GM21447 (cell line): ENCODE measurements at regions not wholly inside any gene's neighbourhood (a gene's known extent, or its start where the extent isn't known, plus 50 kb on each side); places are given as distances from the start of the nearest gene placed in this dataset.
"Not testable (repeated sequence)": the region's sequence is repeated elsewhere in the genome, so short reads cannot be mapped to it uniquely, and the experiment has no call there.

Experiments
- ATAC-seq: cut with Tn5 transposase; IDR thresholded peaks from one replicate; pipeline ENCODE4 v1.9.1; 2021; ENCODE audit not compliant: unreplicated experiment

DNA sequence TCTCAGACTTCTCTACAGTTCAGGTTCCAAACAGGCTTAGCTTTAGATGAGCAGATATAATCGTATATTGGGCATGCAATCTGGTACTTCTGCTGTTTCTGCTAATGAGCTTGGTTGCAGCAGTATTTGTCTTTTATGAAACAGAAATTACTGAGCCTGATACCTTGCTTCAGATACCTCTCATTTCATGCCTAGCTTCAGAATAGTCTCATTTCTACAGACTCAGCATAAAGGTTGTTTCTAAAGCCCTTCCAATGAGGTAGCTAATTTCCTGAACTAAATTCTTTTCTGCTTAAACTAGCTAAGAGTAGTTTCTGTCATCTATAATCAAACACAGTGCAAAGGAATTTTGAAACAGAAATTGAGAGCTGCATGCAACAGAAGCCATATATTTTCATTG is 275.0 kb upstream of the KITLG start:
- no peak for ATAC-seq

DNA sequence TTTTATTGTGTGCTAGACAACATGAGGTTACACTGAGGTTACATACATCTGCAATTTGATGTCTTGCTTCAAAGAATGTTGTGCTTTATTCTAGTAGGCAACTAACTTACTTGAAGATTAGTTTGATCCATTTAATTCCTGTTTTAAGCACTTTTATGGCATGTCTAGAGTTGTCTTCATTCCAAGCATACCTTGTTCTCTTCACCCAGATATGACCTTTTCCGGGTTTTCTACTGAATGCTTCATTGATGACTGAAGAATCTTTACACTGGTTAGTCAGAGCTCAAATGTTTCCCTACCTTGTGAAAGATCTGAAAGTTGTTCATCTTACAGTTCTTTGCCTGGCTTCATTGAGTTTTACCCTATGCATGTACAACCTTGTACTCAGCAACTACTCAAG is 274.0 kb upstream of the KITLG start:
- ATAC-seq: no peak

DNA sequence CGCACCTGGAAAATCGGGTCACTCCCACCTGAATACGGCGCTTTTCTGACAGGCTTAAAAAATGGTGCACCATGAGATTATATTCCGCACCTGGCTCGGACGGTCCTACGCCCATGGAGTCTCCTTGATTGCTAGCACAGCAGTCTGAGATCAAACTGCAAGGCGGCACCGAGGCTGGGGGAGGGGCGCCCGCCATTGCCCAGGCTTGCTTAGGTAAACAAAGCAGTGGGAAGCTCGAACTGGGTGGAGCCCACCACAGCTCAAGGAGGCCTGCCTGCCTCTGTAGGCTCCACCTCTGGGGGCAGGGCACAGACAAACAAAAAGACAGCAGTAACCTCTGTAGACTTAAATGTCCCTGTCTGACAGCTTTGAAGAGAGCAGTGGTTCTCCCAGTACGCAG is 267.0 kb upstream of the KITLG start:
- ATAC-seq: not testable (repeated sequence)

DNA sequence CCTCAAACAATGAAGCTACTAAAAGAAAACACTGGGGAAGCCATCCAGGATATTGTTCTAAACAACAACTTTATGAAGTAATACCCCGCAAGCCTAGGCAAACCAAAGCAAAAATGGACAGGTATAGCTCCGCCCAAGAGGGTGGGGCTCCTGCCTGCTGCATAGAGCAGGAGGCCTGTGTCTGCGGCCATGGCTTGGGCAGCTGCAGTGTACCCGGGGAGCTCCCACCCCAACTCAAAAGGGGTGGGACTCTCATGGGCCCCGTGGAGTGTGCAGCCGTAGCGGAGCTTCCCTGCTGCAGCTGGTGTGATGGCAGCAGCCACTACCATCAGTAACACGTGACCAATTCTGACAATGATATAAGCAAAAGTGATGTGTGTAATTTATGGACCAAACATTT is 264.2 kb upstream of the KITLG start:
- no peak for ATAC-seq

DNA sequence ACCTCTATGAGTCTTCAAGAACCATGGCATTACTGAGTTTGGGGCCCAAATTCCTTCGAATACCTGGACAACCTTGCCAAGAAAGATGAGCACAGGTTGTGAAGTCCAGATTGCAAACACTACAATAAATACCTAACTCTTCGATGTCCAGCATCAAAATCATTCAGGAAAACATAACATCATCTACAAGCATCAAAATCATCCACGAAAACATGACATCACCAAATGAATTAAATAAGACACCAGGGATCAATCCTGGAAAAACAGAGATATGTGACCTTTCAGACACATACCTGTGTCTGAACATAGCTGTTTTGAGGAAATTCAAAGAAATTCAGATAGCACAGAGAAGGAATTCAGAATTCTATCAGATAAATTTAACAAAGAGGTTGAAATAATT is 262.0 kb upstream of the KITLG start:
- no peak for ATAC-seq

DNA sequence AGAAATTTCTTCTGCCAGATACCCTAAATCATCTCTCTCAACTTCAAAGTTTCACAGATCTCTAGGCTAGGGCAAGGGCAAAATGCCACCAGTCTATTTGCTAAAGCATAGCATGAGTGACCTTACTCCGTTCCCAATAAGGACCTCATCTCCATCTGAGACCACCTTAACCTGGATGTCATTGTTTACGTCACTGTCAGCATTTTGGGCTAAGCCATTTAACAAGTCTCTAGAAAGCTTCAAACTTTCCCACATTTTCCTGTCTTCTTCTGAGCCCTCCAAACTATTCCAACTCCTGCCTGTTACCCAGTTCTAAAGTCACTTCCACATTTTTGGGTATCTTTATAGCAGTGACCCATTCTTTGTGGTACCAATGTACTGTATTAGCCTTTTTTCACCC is 259.2 kb upstream of the KITLG start:
- ATAC-seq: no peak

DNA sequence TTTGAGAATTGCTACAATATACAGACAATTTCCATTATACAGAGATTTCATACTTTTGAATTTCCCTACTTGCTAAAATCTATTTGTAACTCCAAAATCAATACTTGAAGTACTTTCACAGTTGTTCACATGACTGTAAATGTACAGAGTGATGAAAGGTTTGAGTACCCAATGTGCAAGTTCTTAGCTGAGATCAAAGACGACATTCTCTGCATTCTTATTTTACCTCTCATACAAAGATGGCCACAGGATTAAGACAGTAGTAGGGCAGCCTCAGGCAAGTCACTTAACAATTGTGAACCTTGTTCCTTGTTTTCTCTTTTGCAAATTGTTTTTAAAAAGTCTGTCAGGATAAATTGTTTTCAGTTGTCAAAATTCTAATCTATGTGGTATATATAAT is 255.9 kb upstream of the KITLG start:
- no peak for ATAC-seq

DNA sequence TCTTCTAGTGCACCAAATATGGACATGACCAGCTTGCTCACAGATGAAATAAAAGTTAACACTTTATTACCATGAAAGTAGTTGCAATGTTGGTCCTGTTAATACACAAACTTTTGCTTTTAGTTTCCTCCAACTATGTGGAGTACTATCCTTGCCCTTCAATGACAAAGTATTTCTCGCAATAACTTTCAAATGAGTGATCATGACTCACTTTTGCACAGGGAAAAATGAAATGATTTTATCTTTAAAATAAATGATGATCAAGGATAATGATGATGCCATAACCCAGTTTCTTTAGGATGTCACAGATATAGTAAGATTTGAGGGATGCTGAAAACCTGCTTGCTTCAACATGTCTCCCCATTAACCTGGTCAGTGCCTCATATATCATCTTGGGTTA is 254.0 kb upstream of the KITLG start:
- no peak for ATAC-seq

DNA sequence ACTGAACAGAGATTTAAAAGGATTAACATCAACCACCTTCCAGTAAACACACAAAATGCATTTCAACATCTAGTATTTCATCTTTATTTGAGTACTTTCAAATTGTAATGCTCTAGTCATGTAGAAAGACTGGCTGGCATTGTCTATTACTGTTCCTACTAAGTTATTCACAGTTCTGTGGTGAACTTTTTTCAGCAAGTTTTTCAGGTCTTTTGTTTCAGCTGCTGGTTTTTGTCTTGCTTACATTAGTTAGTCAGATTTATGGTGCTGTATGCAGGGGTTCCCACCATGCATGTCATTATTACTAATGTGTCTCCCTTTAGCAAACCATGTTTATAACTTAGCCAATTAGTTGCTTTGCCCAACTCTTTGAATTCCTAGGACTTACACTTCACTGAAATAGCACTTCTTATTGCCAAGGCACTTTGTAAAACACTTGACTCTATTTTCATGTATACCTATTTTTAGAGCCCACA is 253.4 kb upstream of the KITLG start:
- no peak for ATAC-seq

DNA sequence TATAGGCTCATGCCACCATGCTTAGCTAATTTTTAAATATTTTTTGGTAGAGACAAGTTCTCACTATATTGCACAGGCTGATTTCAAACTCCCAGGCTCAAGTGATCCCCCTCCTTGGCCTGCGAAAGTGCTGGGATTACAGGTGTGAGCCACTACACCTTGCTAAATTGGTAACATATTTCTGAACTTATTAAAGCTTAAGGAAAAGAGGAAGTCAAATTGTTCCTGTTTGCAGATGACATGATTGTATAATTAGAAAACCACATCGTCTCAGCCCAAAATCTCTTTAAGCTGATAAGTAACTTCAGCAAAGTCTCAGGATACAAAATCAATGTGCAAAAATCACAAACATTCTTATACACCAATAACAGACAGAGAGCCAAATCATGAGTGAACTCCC is 248.3 kb upstream of the KITLG start:
- not testable (repeated sequence) for ATAC-seq

DNA sequence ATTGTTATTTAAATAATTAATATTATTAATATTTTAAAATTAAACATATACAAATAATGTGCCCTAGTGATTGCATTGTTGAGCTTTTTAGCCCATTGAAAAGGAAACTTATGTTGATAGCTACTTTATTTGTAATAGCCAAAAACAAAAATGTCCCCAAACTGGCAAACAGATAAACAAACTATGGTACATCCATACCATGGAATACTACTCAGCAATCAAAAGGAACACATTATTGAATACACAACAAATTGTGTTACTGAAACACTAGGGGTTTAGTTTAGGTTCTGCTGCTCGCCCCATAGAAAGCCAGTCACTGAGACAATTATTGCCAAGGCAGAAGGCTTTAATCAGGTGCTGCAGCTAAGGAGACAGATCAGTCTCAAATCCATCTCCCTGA is 239.7 kb upstream of the KITLG start:
- ATAC-seq: no peak

DNA sequence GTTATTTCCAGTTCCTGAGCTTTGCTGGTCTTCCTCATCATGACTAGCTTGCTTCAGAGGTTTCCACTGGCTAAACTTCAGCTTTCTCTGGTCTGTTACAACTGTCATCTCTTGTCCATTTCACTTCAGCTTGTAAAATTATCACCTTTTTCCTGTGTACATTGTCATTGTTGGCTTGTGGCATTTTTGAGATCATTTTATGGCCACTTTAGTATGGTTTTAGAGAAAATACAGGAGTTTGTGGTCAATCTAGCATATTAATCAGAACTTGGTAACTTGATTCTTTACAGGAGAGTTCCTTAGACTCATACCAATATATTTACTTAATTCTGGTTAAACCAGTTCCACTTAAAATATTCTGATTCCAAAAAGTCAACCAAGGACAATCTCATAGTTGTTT is 235.9 kb upstream of the KITLG start:
- no peak for ATAC-seq

DNA sequence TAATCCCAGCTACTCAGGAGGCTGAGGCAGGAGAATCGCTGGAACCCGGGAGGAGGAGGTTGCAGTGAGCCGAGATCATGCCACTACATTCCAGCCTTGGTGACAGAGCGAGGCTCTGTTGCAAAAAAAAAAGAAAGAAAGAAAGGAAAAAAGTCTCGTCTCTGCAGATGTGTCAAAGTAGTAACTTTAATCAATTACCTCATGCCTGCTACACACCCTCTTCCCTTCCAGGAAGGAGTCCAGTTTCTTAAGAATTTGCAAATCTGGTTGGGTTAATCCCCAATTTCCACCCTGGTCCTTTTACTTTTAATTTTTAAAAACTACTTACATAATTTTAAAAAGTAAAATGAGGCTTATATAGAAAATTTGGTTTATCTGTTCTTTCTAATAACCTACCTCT is 234.5 kb upstream of the KITLG start:
- ATAC-seq: no peak

DNA sequence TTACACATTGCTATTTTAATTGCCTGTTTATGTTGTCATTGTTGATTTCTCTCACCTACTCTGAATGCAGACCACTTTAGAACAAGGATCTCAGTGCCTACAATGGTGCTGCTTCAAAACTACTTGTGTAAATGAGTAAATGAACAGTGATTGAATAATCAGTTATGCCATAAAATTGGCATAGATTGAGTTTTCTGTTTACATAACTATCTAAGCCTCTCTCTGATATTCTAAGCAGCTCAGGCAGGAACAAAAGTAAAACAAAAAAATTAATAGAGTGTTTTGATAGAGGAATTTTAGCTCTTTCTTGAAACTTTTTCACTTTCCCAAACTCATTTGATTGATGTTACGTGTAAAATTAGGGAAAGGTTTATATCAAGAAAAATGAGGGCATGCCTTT is 232.3 kb upstream of the KITLG start:
- no peak for ATAC-seq

DNA sequence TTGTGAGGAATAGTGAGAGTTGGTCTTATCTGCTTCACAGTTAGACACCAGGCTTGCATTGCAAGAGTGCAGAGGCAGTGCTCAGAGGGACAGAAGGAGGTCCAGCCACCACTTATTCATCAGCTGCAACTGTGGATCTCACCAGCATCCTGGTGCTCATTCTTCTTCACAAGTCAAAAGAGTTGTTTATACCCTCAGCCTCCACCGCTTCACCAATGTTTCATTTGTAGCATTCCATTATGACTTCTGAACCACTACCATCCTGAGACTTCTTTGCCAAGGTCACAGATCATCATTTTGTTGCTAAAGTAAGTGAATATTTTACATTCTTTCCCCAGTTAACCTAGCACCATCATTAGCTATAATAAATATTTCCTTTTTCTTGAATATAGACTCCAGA is 230.5 kb upstream of the KITLG start:
- ATAC-seq: no peak

DNA sequence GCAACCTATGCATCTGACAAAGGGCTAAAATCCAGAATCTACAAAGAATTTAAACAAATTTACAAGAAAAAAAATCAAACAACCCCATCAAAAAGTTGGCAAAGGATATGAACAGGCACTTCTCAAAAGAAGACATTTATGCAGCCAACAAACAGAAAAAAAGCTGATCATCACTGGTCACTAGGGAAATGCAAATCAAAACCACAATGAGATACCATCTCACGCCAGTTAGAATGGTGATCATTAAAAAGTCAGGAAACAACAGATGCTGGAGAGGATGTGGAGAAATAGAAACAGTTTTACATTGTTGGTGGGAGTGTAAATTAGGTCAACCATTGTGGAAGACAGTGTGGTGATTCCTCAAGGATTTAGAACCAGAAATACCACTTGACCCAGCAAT is 229.6 kb upstream of the KITLG start:
- ATAC-seq: not testable (repeated sequence)

DNA sequence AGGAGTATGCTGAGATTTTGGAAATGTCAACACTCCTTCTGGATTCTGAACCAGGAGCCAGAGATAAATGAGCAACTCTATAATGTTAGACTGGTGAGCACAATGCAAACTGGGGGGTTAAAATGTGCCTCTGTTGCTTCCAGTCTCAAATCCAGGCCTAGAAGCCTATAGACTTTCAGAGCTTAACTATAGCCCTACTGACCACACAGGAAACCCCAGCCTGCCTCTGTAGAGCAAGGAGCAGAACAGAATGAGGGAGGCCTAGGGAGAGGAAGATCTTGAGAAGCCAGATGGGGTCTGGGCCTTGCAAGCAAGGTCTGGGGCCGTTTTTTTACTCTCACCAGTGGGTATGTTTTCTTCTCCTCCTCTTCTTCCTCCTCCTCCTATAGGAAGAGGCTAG is 225.4 kb upstream of the KITLG start:
- ATAC-seq: no peak

DNA sequence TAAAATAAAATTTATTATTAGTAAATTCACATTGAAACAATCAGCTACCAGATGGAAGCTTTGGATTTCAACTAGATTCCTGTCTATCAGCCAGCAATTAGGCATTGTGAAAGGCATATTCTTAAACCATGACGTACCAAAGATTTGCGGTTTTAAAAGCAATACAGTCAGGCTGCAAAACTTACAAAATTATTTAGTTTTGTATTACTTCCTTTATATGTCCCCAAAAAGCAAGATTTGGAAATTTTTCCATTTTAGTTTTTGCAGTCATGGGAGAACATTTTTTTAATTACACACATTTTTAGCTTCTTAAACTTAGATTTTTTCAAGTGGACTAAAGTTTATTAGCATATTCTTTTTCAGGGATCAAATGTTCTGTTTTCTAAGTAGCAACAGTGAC is 225.0 kb upstream of the KITLG start:
- ATAC-seq: no peak

DNA sequence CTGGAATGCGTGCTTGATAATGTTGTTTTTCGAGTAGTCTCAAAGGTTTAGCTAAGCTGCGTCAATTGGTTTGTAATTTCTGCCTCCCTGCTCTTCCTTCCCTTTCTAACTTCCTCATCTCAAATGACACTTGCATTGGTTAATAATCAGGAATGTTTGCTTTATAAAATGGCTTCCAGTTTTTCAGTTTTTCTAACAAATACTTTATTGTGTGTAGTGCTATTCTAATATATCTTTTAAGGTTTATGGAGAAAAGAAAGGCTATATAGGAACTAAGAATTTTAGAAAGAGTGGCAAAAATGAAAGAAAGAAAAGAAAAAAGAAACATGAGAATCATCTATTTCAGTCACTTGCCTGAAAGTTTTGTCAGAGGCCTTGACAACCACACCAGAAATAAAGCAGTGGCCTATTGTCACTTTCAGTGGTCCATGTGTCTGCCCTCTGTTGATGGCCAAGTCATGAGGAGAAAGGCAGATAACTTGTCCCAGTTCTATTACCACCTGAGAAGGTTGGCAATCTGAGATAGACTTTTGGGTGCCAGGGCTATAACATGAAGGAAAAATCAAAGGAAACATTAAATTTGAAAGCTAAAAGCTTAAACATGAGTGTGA is 221.9 kb upstream of the KITLG start:
- ATAC-seq: no peak

DNA sequence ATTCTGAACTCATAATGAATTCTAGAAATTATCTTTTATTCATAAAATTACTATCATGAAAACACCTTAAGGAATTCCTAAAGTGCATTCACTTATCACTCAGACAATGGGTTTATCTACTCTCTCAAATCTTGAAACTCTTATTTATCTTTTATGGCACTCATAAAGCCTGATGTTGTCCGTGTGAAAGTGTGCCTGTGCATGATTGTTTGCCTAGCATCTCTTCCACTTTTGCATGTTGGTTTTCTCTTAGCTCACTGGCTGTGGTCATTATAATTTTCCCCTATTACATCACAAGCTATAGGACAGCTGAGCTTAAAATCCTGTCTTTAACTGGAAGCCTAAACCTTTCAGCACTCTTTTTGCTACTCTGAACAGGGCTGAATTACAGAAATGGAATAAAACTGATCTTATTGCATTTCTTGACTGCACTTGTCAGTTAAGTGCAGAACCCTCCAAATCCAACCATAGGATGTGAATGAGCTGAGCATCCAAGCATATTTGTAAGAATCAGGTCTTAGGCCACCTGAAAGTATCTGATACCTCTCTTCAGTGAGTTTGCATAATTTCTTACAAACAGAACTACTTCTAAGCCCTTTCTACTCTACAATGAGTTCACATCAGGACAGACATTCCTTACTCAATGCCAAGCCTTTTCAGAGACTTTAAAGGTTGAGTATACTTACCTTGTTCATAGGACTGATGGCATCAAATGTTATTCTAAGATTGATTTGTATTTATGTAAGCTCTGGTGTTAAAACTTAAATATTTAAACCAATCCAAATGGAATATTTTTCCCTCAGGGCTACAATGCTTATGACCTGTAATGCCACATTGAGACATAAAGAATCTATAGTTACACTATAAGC is 221.2 kb upstream of the KITLG start:
- no peak for ATAC-seq

DNA sequence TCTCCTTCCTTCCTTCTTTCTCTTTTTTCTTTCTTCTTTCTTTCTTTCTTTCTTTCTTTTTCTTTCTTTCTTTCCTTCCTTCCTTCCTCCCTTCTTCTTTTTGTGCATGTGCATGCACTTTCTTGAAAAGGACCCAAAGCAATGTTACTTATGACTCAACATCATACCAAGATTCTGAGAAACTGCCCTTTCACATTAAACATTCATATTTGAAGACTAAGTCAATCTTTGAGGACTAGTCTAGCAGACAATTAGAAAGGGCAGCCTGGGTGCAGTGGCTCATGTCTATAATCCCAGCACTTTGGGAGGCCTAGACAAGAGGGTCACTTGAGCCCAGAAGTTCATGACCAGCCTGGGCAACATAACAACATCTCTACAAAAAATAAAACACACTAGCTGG is 212.8 kb upstream of the KITLG start:
- ATAC-seq: no peak

DNA sequence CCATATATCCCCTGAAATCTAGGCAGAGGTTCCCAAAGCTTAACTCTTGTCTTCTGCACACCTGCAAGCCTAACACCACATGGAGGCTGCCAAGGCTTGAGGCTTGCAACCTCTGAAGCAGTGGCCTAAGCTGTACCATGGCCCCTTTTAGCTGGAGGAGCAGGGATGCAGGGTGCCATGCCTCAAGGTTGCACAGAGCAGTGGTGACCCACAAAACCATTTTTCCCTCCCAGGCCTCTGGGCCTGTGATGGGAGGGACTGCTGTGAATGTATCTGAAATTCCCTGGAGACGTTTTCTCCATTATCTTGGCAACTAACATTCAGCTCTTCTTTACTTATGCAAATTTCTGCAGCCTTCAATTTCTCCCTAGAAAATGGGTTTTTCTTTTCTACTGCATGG is 210.0 kb upstream of the KITLG start:
- ATAC-seq: no peak

DNA sequence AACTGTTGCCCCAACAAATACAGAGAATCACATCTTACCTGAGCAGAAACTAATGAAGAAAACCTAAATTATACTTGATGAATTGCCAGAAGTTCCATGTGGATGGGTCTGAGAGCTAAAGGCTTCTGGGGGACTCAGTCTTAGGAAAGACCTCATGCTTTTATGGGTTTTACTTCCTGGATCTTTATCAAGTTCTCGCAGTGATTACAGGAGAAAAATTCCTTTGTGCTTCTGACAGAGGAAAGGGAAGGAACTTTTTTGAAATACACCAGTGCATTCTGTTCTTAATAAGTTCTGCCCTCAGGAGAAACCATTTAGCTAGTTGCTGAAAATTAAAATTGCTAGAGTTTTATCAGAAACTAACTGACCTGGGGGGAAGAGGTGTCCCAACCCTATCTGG is 203.9 kb upstream of the KITLG start:
- no peak for ATAC-seq
